Fibroblast of lung (primary cell): ENCODE measurements at regions not wholly inside any gene's neighbourhood (a gene's known extent, or its start where the extent isn't known, plus 50 kb on each side); places are given as distances from the start of the nearest gene placed in this dataset.
A peak's percentile ranks its signal among the peaks of the same experiment; 100 is the strongest.

Experiments
- CTCF ChIP-seq, 2 donors: IDR thresholded peaks in 1 of 2; conservative IDR thresholded peaks in 1 of 2; 1 replicate in 1 of 2; 2 replicates in 1 of 2; pipeline ENCODE4 v1.5.1; 2011 to 2012; ENCODE audit warnings: low read length in 2 of 2, control low read depth in 1 of 2, inconsistent platforms in 1 of 2, low read depth in 1 of 2, mild to moderate bottlenecking in 1 of 2
- EZH2 ChIP-seq: IDR thresholded peaks from 2 replicates; pipeline ENCODE4 v1.5.1; 2012; ENCODE audit warnings: low read length, control low read depth, mild to moderate bottlenecking; ENCODE audit errors: missing control alignments

- peak; percentile 75 to 80 for TF ChIP-seq CTCF (conservative IDR thresholded peaks at IDR 0.05 in 1 of 2, IDR thresholded peaks at IDR 0.05 in 1 of 2; ENCODE audit: low read depth in 1 of 2, low read length in 2 of 2)
- TF ChIP-seq EZH2 = no peak
Measured at GRCh38 chr7:31443457-31443856, 70.4 kb upstream of the ITPRID1 start.
